Lower leg skin (tissue), 4 donors: ENCODE measurements at regions not wholly inside any gene's neighbourhood (a gene's known extent, or its start where the extent isn't known, plus 50 kb on each side); places are given as distances from the start of the nearest gene placed in this dataset.
A peak's percentile ranks its signal among the peaks of the same experiment; 100 is the strongest.
"Not testable (repeated sequence)": the region's sequence is repeated elsewhere in the genome, so short reads cannot be mapped to it uniquely, and the experiment has no call there.

Experiments
- DNase-seq, 2 donors: peaks; one replicate each; pipeline ENCODE4 v3.0.0-alpha.2; 2019; ENCODE audit warnings: low spot score in 2 of 2
- H3K4me3 ChIP-seq: fragments of 200-600 bp; sonication (generic); 2 replicates; pipeline ENCODE4 v1.5.1; 2017; ENCODE audit warnings: mild to moderate bottlenecking, low read depth; ENCODE audit not compliant: poor library complexity, severe bottlenecking
- POLR2A ChIP-seq, 2 donors: fragments of 450-650 bp; IDR thresholded peaks; one replicate each; pipeline ENCODE4 v1.6.1; 2016 to 2017; ENCODE audit warnings: antibody characterized with exemption in 2 of 2, mild to moderate bottlenecking in 1 of 2, moderate library complexity in 1 of 2
- WGBS, 2 donors: methylation state at CpG; one replicate each; pipeline ENCODE4 v1.1.5; 2018; 5-methylcytosine and 5-hydroxymethylcytosine counted together
- intact Hi-C: fragments of 100-400 bp; cut with DNase I; formaldehyde crosslinking; loops from one replicate; pipeline ENCODE4 v1.15.0; 2023; ENCODE audit warnings: low total_unique reads
- TF ChIP-seq, protein P1 (sequence below), 3 donors: fragments of 450-650 bp; IDR thresholded peaks; one replicate each; pipeline ENCODE4 v1.5.1; 2016; ENCODE audit warnings: antibody characterized with exemption in 3 of 3, mild to moderate bottlenecking in 3 of 3, moderate library complexity in 2 of 3

DNA sequence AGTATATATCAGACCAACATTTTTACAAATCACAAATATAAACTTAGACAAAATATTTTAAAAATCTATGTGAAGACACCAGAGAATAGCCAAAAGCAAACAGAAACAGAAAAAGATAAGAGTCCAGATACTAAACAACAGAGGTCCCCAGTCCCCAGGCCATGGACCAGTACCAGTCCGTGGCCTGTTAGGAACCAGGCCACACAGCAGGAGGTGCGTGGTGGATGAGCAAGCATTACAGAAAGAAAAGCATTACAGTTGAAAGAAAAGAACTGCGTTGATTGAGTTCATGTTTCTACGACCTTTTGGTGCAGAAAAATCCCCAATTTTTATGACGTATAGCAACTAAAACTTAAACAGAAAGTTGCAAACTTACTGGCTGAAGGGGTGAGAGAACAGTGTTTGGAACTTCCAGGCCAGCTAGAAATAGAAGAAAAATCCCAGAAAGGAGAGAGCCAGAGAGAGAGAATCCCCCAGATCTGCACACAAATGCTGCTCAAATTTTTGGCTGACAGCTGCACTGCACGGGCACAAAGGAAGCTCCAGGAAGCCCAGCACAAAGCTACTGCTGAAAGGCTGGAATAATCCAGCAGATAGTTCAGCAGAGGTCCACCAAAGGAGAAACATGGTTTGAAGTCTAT is 159.6 kb upstream of the C14orf180 start:
- no peak for TF ChIP-seq POLR2A (IDR thresholded peaks at IDR 0.05)
- TF ChIP-seq, protein P1, sequence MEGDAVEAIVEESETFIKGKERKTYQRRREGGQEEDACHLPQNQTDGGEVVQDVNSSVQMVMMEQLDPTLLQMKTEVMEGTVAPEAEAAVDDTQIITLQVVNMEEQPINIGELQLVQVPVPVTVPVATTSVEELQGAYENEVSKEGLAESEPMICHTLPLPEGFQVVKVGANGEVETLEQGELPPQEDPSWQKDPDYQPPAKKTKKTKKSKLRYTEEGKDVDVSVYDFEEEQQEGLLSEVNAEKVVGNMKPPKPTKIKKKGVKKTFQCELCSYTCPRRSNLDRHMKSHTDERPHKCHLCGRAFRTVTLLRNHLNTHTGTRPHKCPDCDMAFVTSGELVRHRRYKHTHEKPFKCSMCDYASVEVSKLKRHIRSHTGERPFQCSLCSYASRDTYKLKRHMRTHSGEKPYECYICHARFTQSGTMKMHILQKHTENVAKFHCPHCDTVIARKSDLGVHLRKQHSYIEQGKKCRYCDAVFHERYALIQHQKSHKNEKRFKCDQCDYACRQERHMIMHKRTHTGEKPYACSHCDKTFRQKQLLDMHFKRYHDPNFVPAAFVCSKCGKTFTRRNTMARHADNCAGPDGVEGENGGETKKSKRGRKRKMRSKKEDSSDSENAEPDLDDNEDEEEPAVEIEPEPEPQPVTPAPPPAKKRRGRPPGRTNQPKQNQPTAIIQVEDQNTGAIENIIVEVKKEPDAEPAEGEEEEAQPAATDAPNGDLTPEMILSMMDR (IDR thresholded peaks at IDR 0.05) = no peak
- WGBS, 2 donors = 73 to 78% methylated on average over 6 of the region's 6 CpGs
- no peak for DNase-seq
- intact Hi-C loops = no loop called here
- H3K4me3 ChIP-seq = no peak overlapping the region

DNA sequence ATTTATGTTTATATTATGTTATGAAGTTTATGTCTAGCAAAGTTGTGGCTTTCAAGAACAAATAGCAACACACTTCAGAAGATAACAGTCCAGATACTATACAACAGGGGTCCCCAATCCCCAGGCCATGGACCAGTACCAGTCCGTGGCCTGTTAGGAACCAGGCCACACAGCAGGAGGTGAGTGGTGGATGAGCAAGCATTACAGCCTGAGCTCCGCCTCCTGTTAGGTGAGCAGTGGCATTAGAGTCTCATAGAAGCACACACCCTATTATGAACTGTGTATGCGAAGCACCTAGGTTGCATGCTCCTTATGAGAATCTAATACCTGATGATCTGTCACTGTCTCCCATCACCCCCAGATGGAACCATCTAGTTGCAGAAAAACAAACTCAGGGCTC is 159.0 kb upstream of the C14orf180 start:
- WGBS, 2 donors = 79 to 84% methylated on average over 3 of the region's 3 CpGs
- intact Hi-C loops, DNase-seq, H3K4me3 ChIP-seq: not testable (repeated sequence)

DNA sequence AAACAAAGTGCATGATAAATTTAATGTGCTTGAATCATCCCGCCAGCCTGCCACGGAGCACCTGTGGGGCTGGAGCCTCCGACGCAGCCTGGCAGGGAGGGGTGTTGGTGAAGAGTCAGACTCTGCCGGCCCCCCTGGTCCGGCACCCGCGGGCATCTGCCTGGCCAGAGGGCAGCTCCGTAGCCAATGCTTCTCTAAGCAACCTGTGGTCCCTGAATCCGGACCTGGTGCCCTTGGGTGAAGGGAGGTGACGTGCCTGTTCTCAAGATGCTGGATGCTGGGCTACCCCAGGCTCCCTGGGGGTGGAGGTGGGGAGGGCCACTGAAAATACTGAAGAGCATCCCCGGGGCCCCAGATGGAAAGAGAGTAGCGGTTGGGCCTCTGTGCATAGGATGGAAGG is 158.6 kb upstream of the C14orf180 start:
- no peak overlapping the region for H3K4me3 ChIP-seq
- intact Hi-C loops = no loop called here
- TF ChIP-seq, protein P1 (IDR thresholded peaks at IDR 0.05) = no peak
- TF ChIP-seq POLR2A (IDR thresholded peaks at IDR 0.05) = no peak
- no peak for DNase-seq
- 88 to 89% methylated on average over 13 of the region's 13 CpGs for WGBS, 2 donors

DNA sequence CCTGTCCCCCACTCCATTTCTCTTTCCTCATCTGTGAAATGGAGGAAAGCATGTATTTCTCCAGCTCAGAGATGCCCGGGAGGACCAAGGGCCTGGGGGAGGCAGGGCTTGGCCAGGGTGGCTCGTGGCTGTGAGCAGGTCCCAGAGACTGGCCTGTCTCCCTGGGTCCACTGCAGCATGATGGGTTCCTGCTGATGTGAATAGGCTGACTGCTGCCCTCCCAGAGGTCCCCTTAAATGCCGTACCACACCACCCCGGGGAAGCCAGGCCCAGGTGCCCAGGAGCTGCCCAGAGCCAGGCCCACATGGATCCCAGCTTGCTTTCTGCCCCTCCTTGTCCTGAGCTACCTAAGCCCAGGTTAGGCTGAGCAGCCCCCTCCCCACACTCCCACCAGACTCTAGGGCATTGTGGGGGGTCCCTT is 158.2 kb upstream of the C14orf180 start:
- TF ChIP-seq, protein P1 (IDR thresholded peaks at IDR 0.05) = no peak
- TF ChIP-seq POLR2A (IDR thresholded peaks at IDR 0.05) = no peak
- WGBS, 2 donors = 87 to 90% methylated on average over 4 of the region's 4 CpGs
- peak in 1 of 2 donors; percentile 79 for DNase-seq
- intact Hi-C loops = no loop called here
- no peak overlapping the region for H3K4me3 ChIP-seq

DNA sequence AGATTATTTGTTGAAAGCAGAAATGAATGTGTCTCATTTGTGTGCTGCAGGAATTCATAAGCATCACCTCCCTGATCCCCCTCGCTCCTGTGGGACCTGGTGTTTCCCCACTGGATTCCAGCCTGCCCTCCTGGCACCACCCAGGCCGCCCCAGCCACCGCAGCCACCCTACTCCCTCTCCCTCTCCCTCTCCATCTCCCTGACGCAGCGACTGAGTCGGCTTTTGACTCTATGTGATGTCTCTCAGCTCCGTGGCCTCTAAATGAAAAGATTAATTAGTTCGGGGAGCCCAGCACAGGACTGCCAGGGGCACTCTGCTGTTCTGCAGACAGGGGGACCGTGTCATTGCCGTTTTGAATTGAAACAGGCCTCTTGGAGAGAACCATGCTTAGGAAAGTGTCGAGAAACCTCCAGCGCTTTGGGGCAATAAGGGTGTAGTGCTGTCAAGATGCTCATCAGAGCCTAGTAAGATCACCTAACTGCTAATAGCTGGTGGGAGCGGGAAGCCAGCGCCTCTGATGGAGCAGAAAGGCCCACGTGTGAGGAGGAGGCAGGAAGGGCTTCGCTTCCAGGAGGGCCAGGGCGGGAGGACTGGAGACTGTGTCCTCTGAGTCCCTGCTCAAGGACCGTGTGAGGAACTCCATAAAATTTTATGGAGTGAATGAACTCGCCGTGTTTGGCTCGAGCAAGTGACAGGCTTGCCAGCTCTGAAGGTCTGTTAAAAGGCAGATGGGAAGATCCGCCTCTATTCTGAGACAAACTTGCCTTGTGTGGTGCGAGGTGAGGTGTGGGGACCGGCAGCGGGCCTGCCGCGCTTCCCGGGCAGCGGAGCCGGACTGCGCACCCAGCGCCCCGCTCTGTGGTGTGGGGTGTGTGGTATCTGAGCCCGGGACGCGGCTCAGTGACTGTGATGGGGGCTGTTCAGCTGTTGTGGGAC is 157.4 kb upstream of the C14orf180 start:
- peak in 1 of 2 donors; percentile 82 for DNase-seq
- 67 to 69% methylated on average over 35 to 36 of the region's 36 CpGs for WGBS, 2 donors
- TF ChIP-seq POLR2A (IDR thresholded peaks at IDR 0.05) = no peak
- no peak overlapping the region for H3K4me3 ChIP-seq
- intact Hi-C loops = no loop called here

DNA sequence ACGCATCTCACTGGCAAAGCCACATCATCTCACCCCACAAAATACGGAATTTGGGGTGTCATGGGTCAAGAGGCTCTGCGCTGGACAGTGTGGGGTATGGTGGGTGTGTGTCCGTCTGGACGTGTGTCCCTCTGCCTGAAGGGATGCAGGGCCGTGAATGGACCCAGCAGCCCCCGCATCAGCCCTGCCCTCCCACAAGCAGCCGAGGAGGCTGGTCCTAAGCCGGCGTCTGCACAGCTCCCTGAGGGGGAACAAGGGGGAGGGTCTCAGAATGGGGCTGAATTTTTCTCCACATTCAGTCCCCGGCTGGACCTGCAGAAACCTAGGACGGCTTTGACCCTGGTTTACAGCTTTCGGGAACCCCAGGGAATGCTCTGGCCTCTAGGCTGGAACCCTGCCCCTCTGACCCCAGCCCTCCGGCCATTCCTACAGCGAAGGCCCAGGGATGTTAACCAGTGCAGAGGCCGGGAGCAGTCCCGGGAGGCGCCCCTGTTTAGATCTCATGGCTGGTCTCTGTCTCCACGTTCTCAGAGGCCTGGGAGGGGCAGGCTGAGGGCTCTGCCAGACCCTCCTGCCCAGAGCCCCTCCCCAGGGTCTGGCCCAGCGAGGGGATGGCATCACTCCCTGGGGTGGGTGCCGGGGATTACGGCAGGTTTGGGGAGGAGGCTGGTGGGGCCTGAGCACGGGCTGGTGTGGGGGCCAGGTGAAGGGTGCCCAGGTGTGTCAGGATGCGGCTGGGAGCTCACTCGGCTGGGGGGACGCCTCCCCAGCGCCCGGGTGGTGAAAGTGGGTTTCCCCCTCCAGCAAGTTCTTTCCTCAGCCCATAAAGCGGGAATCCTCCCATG is 156.5 kb upstream of the C14orf180 start:
- 63 to 76% methylated on average over 13 to 29 of the region's 29 CpGs for WGBS, 2 donors
- H3K4me3 ChIP-seq = no peak overlapping the region
- peak in 1 of 2 donors; percentile 78 for DNase-seq
- intact Hi-C loops = no loop called here
- TF ChIP-seq, protein P1 (IDR thresholded peaks at IDR 0.05) = no peak
- no peak for TF ChIP-seq POLR2A (IDR thresholded peaks at IDR 0.05)
